Lower lobe of right lung (tissue), 2 donors: ENCODE measurements at regions not wholly inside any gene's neighbourhood (a gene's known extent, or its start where the extent isn't known, plus 50 kb on each side); places are given as distances from the start of the nearest gene placed in this dataset.

Experiments used
- ATAC-seq, 2 donors: fragments of 200-7000 bp; cut with Tn5 transposase; one replicate each; pipeline ENCODE4 v1.9.1; 2020 to 2022; ENCODE audit warnings: mild to moderate bottlenecking in 2 of 2, moderate library complexity in 2 of 2
- DNase-seq: peaks from one replicate; pipeline ENCODE4 v3.0.0-alpha.2; 2020
- H3K27ac ChIP-seq: fragments of 200-600 bp; one replicate; pipeline ENCODE4 v1.8.0; 2022
- H3K27me3 ChIP-seq: fragments of 200-600 bp; one replicate; pipeline ENCODE4 v1.8.0; 2022; ENCODE audit warnings: low read depth
- H3K36me3 ChIP-seq: fragments of 200-600 bp; one replicate; pipeline ENCODE4 v1.8.0; 2022; ENCODE audit warnings: mild to moderate bottlenecking
- H3K4me1 ChIP-seq: fragments of 200-600 bp; one replicate; pipeline ENCODE4 v1.8.0; 2022
- H3K4me3 ChIP-seq: fragments of 200-600 bp; one replicate; pipeline ENCODE4 v1.8.0; 2022; ENCODE audit warnings: mild to moderate bottlenecking
- H3K9me3 ChIP-seq: fragments of 200-600 bp; one replicate; pipeline ENCODE4 v1.8.0; 2022
- intact Hi-C: fragments of 100-400 bp; cut with DNase I; formaldehyde crosslinking; loops from one replicate; pipeline ENCODE4 v1.11.0; 2022
- TF ChIP-seq, protein P1 (sequence below): fragments of 200-600 bp; IDR thresholded peaks from one replicate; pipeline ENCODE4 v1.8.0; 2022; ENCODE audit warnings: antibody characterized with exemption, mild to moderate bottlenecking
- donor health status: DM: no; HTN: yes; CAD: no; lungs with severe emphysema.

- H3K4me3 ChIP-seq = no peak overlapping the region
- H3K36me3 ChIP-seq = no peaks in the 10 kb centered on the region
- ATAC-seq = no peak
- H3K27ac ChIP-seq = no peak overlapping the region
- H3K9me3 ChIP-seq = no peaks in the 10 kb centered on the region
- intact Hi-C loops = no loop called here
- H3K4me1 ChIP-seq = no peaks in the 10 kb centered on the region
- peaks cover 18% of the 10 kb centered on the region for H3K27me3 ChIP-seq
- TF ChIP-seq, protein P1, sequence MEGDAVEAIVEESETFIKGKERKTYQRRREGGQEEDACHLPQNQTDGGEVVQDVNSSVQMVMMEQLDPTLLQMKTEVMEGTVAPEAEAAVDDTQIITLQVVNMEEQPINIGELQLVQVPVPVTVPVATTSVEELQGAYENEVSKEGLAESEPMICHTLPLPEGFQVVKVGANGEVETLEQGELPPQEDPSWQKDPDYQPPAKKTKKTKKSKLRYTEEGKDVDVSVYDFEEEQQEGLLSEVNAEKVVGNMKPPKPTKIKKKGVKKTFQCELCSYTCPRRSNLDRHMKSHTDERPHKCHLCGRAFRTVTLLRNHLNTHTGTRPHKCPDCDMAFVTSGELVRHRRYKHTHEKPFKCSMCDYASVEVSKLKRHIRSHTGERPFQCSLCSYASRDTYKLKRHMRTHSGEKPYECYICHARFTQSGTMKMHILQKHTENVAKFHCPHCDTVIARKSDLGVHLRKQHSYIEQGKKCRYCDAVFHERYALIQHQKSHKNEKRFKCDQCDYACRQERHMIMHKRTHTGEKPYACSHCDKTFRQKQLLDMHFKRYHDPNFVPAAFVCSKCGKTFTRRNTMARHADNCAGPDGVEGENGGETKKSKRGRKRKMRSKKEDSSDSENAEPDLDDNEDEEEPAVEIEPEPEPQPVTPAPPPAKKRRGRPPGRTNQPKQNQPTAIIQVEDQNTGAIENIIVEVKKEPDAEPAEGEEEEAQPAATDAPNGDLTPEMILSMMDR = no peak
- no peak for DNase-seq
Observed at GRCh38 chr11:116506263-116506825, 266.4 kb downstream of the BUD13 start.

GRCh38 chr11:116505298-116506262 is 267.2 kb downstream of the BUD13 start:
- Histone ChIP-seq H3K27ac (no peak overlapping the region), H3K36me3 (no peaks in the 10 kb centered on the region), H3K27me3 (peaks cover 22% of the 10 kb centered on the region), H3K9me3 (no peaks in the 10 kb centered on the region), H3K4me3 (no peak overlapping the region), H3K4me1 (no peaks in the 10 kb centered on the region)
- ATAC-seq (no peak), DNase-seq (no peak)
- intact Hi-C loops = no loop called here
- TF ChIP-seq, protein P1 = no peak

DNA sequence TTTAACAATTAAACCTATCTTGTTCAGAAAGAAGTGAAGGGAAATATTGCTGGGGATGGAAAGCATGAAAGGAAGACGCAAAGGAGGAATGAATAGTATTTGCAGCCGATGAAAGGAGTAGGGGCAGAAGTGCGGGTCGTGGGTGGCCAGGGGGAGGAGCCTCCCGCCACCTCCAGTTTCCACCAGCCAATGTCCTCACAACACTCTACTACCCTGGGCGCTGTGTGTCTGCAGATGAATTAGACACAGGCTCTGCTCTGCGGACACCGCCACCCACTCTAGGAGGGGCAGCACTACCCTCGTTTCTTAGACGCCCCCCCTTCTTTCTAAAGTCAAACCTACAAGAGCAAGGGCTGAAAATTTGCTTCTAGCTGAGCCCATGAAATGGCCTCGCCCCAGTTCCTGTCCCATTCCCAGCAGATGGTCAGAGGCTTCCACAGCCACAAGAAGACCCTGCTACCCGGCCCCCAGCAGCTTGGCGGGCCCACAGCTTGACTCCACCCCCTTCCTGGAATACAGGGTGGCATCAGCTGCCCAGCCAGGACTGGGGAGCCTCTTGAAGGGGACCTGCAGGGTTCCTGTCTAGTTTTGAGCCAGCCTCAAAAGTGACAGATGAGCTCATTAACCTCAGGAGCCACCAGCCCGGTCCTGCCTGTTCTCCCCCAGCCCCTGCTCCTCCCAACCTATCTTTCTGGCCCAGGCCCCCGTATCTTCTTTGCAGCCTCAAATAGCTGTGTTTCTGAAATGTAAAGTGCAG is 268.1 kb downstream of the BUD13 start:
- Histone ChIP-seq H3K27ac (no peak overlapping the region), H3K4me1 (no peaks in the 10 kb centered on the region), H3K27me3 (peaks cover 30% of the 10 kb centered on the region), H3K9me3 (no peaks in the 10 kb centered on the region), H3K4me3 (no peak overlapping the region), H3K36me3 (no peaks in the 10 kb centered on the region)
- TF ChIP-seq, protein P1 = no peak
- no peak for ATAC-seq
- intact Hi-C loops = no loop called here
- DNase-seq = no peak

DNA sequence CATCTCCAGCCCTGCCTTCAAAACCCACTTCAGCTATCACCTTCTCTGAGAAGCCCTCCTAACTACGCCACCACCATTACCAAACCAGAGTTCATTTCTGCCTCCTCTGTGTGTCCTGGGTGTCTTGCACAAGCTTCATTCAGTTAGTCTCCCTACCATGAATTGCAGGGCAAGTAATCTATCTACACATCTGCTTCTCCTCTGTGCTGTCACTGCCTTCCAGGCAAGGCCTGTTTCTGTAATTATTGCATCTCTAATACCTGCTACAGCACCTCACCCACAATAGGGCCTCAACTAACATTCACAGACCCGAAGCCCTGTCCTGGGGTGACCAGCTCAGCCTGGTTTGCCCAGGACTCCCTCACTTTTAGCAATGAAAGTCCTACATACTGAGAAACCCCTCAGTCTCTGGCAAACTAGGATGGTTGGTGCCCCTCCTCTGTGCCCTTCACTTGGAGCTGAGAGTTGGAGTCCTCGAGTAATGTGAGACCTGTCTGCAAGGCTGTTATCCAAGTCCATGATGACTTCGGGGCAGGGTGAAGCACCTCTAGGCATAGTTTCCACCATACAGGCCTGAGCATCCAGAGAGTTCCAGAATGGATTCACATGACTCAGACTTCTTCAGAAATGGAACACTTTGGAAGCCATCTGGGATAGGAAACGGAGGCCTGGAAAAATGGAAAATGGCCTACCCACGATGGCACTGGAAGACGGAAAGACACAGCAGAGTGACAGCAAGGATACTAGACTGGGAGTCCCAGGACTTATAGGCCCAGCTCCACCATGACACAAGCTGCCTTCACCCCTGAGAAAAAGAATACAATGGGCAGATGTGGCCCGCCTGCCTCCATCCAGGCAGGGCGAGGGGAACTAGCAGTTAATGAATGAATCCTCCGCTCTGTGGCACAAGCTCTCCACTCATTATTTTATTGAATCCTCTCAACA is 269.3 kb downstream of the BUD13 start:
- H3K36me3 ChIP-seq = no peaks in the 10 kb centered on the region
- H3K9me3 ChIP-seq = no peaks in the 10 kb centered on the region
- no peaks in the 10 kb centered on the region for H3K4me1 ChIP-seq
- ATAC-seq = no peak
- intact Hi-C loops = no loop called here
- H3K27ac ChIP-seq = no peak overlapping the region
- H3K27me3 ChIP-seq = peaks cover 40% of the 10 kb centered on the region
- TF ChIP-seq, protein P1 = no peak
- no peak overlapping the region for H3K4me3 ChIP-seq
- no peak for DNase-seq
